ENCODE measurements at regions not wholly inside any gene's neighbourhood (a gene's known extent, or its start where the extent isn't known, plus 50 kb on each side); places are given as distances from the start of the nearest gene placed in this dataset.

DNA sequence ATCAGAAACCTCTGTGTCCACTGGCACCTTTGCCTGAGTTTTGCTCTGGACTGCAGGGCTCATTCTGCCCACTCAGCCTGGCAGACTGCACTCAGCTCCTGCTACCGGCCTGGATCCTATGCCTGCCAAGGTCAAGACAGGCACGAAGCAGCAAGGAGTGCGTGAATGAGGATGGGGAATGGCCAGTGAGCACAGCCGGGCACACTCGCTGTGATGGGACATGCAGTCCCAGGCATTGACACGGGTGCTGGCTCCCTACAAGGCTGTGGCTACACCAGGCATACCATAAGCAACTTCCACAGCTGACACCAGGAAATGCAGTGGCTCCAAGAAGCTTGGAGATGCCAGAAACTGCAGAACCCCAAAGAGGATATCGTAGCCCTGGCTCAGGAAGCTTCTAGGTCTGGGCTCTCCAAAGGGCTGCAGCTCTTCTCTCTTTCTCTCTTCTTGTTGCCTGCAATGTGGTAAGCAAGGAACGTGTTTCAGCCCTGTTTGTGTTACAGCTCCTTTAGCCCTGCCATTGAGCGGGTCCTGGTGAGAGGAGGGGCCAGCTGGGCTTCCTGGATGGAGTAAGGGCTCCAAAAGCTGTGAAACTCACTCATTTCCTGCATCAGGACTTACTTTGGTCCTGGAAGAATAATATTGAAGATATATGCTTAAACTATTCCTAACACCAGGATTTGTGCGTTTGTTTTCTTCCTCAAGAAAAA lies 832.6 kb upstream of the SLITRK5 start:
- no peaks in the 10 kb centered on the region for H3K27me3 ChIP-seq
- no peaks in the 10 kb centered on the region for H3K36me3 ChIP-seq
- no peak for DNase-seq (ENCODE audit: low spot score in 2 of 2)
- no peak overlapping the region for H3K27ac ChIP-seq
- H3K9me3 ChIP-seq, result peaks cover 0 to 6% (median 0%) of the 10 kb centered on the region in 4 donors
- 79 to 83% methylated on average over 4 to 10 of the region's 10 CpGs for WGBS, 2 donors
- no peak overlapping the region for H3K4me3 ChIP-seq
- no peaks in the 10 kb centered on the region for H3K4me1 ChIP-seq
- no peak for TF ChIP-seq EP300 (IDR thresholded peaks at IDR 0.05)
- TF ChIP-seq, protein P1, sequence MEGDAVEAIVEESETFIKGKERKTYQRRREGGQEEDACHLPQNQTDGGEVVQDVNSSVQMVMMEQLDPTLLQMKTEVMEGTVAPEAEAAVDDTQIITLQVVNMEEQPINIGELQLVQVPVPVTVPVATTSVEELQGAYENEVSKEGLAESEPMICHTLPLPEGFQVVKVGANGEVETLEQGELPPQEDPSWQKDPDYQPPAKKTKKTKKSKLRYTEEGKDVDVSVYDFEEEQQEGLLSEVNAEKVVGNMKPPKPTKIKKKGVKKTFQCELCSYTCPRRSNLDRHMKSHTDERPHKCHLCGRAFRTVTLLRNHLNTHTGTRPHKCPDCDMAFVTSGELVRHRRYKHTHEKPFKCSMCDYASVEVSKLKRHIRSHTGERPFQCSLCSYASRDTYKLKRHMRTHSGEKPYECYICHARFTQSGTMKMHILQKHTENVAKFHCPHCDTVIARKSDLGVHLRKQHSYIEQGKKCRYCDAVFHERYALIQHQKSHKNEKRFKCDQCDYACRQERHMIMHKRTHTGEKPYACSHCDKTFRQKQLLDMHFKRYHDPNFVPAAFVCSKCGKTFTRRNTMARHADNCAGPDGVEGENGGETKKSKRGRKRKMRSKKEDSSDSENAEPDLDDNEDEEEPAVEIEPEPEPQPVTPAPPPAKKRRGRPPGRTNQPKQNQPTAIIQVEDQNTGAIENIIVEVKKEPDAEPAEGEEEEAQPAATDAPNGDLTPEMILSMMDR (IDR thresholded peaks at IDR 0.05), result no peak
- no peak for TF ChIP-seq POLR2A (IDR thresholded peaks at IDR 0.05)

- 66 to 76% methylated on average over 7 of the region's 7 CpGs for WGBS, 2 donors
- no peak for DNase-seq (ENCODE audit: low spot score in 2 of 2)
- no peaks in the 10 kb centered on the region for H3K36me3 ChIP-seq
- H3K27ac ChIP-seq, result no peak overlapping the region
- H3K9me3 ChIP-seq, result peaks cover 0 to 6% (median 0%) of the 10 kb centered on the region in 4 donors
- TF ChIP-seq, protein P1 (IDR thresholded peaks at IDR 0.05), result no peak
- TF ChIP-seq POLR2A (IDR thresholded peaks at IDR 0.05) (no peak), EP300 (IDR thresholded peaks at IDR 0.05) (no peak)
- H3K4me1 ChIP-seq, result no peaks in the 10 kb centered on the region
- H3K27me3 ChIP-seq, result no peaks in the 10 kb centered on the region
- no peak overlapping the region for H3K4me3 ChIP-seq
Observed at GRCh38 chr13:86839221-86839620, 832.0 kb upstream of the SLITRK5 start.

DNA sequence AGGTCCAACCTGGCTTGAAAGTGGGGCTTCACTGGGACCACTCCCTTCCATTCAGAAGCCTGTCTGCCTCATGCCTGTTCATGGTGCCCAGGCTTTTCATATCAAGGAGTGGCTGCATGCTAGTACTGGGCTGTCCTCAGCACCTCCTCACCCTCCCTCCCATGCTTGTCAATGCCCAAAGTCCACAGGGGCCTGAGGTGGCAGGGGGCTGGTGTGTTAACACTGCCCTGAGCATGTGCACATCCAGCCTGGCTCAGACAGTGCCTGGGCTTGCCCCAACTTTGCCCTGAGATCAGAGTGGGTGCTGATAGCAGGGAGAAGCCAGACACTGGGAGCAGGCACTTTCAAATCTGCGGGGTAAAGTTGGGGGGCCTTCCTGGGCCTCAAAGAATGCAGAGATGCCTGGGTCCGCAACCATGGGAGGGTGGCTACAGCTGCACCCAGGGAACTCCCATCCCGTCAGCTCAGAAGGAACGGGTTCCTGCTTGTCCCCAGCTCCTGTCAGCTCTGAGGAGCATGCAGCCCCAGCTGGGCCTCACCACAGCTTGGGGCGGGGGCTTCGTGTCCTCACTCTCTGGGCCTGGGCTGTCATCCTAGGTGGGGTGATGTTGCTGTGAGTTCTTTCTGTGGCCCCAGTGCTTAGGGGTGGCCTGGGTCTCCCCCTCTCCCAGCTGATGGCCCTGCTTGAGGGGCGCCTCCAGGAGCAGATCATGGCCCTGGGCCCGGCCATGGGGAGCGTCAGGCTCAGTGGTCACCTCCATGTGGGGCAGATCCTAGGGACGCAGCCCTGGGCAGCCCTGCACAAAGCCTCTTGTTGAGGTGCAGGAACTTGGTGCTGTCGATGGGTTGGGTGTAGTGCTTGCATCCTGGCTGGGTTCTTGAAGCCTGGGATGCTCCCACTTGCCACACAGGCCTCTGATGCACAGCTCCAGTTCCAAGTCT lies 830.6 kb upstream of the SLITRK5 start:
- Histone ChIP-seq H3K9me3 (peaks cover 0 to 4% (median 0%) of the 10 kb centered on the region in 4 donors), H3K4me1 (no peaks in the 10 kb centered on the region), H3K27me3 (no peaks in the 10 kb centered on the region), H3K4me3 (no peak overlapping the region), H3K36me3 (no peaks in the 10 kb centered on the region), H3K27ac (no peak overlapping the region)
- no peak for TF ChIP-seq POLR2A (IDR thresholded peaks at IDR 0.05)
- no peak for TF ChIP-seq EP300 (IDR thresholded peaks at IDR 0.05)
- TF ChIP-seq, protein P1 (IDR thresholded peaks at IDR 0.05), result no peak
- no peak for DNase-seq (ENCODE audit: low spot score in 2 of 2)
- WGBS, 2 donors, result 80 to 91% methylated on average over 1 to 11 of the region's 11 CpGs

DNA sequence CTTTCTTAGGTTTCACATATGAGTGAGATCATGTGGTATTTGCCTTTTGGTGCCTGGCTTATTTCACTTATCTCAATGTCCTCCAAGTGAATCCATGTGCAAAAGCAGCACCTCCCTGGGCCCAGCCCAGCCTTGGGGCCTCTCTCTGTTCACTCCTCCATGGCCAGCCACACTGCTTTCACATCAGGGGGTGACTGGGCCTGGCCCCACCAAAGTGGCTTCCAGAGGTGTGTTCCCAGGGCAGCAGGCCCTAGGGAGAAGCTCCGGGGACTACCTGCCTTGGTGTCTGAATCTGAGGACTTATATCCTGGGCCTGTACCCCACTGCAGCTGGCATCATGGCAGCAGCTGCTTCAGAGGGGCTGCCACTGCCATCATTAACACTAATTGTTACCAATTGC lies 829.9 kb upstream of the SLITRK5 start:
- no peak for DNase-seq (ENCODE audit: low spot score in 2 of 2)
- Histone ChIP-seq H3K27ac (no peak overlapping the region), H3K4me1 (no peaks in the 10 kb centered on the region), H3K36me3 (no peaks in the 10 kb centered on the region), H3K4me3 (no peak overlapping the region), H3K27me3 (no peaks in the 10 kb centered on the region), H3K9me3 (peaks cover 0 to under 1% (median 0%) of the 10 kb centered on the region in 4 donors)
- TF ChIP-seq, protein P1 (IDR thresholded peaks at IDR 0.05), result no peak
- TF ChIP-seq POLR2A (IDR thresholded peaks at IDR 0.05) (no peak), EP300 (IDR thresholded peaks at IDR 0.05) (no peak)
- 93 to 100% methylated on average over 1 of the region's 1 CpG for WGBS, 2 donors

DNA sequence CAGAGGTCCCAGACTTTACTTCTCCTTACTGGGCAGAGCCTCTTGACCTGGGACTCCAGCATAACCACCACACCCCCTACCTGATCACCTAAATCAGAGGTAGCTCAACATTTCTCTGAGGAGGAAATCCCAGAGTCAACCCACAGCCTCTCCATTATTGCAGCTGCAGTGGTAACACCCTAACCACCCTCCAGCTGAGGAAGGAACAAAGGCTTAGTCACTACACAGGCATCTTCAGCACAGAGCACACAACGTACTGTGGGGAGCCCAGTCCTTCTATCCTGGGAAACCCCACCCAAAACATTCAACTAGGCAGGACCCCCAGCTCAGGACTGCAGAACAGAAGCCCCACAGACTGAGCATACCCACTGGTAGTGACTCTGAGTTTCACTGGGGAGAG lies 824.7 kb upstream of the SLITRK5 start:
- no peaks in the 10 kb centered on the region for H3K36me3 ChIP-seq
- no peak overlapping the region for H3K4me3 ChIP-seq
- H3K27me3 ChIP-seq, result no peaks in the 10 kb centered on the region
- no peak for TF ChIP-seq EP300 (IDR thresholded peaks at IDR 0.05)
- TF ChIP-seq, protein P1 (IDR thresholded peaks at IDR 0.05), result no peak
- TF ChIP-seq POLR2A (IDR thresholded peaks at IDR 0.05), result no peak
- DNase-seq (ENCODE audit: low spot score in 2 of 2), result no peak
- H3K27ac ChIP-seq, result no peak overlapping the region
- no peaks in the 10 kb centered on the region for H3K4me1 ChIP-seq
- H3K9me3 ChIP-seq, result no peaks in the 10 kb centered on the region
- WGBS, 2 donors, result 38 to 70% methylated on average over 1 of the region's 1 CpG
